HCT116 (cell line): ENCODE measurements at regions not wholly inside any gene's neighbourhood (a gene's known extent, or its start where the extent isn't known, plus 50 kb on each side); places are given as distances from the start of the nearest gene placed in this dataset.

Source experiments
- ATAC-seq: fragments of 200-7000 bp; cut with Tn5 transposase; 2 replicates; pipeline ENCODE4 v1.9.1; 2020; ENCODE audit warnings: mild to moderate bottlenecking, moderate library complexity
- BruUV-seq: library from RNA; stranded (reverse); fragments of 400-500 nt; replicated peaks from 2 replicates; lab custom pipeline; 2021; lab: Mats Ljungman, UMichigan
- CTCF ChIA-PET: fragments of 300-600 bp; sonication (Branson Sonifier 250); formaldehyde crosslinking; loops from one replicate; lab custom pipeline; 2021; ENCODE audit warnings: antibody characterized with exemption; lab: Charles Lee
- POLR2A ChIA-PET: fragments of 300-600, 350-600 bp; sonication (Branson Sonifier 250); formaldehyde crosslinking; loops from one replicate; lab custom pipeline; 2021; ENCODE audit warnings: antibody characterized with exemption; lab: Charles Lee
- RAD21 ChIA-PET, 2 experiments: fragments of 300-600 bp; sonication (Branson Sonifier 250); formaldehyde crosslinking; loops; one replicate each; lab custom pipeline; 2023; ENCODE audit warnings: low total read pairs in 2 of 2; ENCODE audit not compliant: uncharacterized antibody in 2 of 2, unreplicated experiment in 2 of 2, low non-redundant PET in 1 of 2; lab: Charles Lee
- DNase-seq: peaks from one replicate; pipeline ENCODE4 v3.0.0-alpha.2; 2010; ENCODE audit warnings: low read depth, low spot score
- H2AFZ ChIP-seq: fragments of 200-600 bp; shearing (Covaris generic), sonication (generic); 2 replicates; pipeline ENCODE4 v1.6.1; 2017; ENCODE audit warnings: low read depth, mixed run types, mixed read lengths, antibody characterized with exemption, low read length; ENCODE audit not compliant: poor library complexity, severe bottlenecking
- H3K27ac ChIP-seq: 2 replicates; pipeline ENCODE4 v1.5.1; 2012; ENCODE audit warnings: low read depth, low read length
- H3K27me3 ChIP-seq: fragments of 200-600 bp; sonication (generic); 2 replicates; pipeline ENCODE4 v1.6.1; 2016; ENCODE audit warnings: mixed run types, low read length, mixed read lengths; ENCODE audit not compliant: insufficient read depth
- H3K36me3 ChIP-seq, 2 experiments: fragments of 200-500 bp in 1 of 2; fragments of 200-600 bp in 1 of 2; sonication (Bioruptor generic) in 1 of 2; sonication (generic) in 1 of 2; 2 replicates each; pipeline versions ENCODE4 v1.5.1 to v1.6.1; 2014 to 2016; ENCODE audit warnings: low read length in 2 of 2, inconsistent platforms in 1 of 2, mixed read lengths in 1 of 2, mixed run types in 1 of 2; ENCODE audit not compliant: insufficient read depth in 2 of 2, control insufficient read depth in 1 of 2
- H3K4me1 ChIP-seq, 2 experiments: fragments of 200-600 bp in 1 of 2; sonication (generic) in 1 of 2; 2 replicates each; pipeline versions ENCODE4 v1.5.1 to v1.6.1; 2012 to 2017; ENCODE audit warnings: low read length in 2 of 2, inconsistent platforms in 1 of 2, mild to moderate bottlenecking in 1 of 2, mixed read lengths in 1 of 2, mixed run types in 1 of 2, moderate library complexity in 1 of 2; ENCODE audit not compliant: insufficient read depth in 2 of 2, control insufficient read depth in 1 of 2
- H3K4me2 ChIP-seq: fragments of 200-600 bp; sonication (generic); 2 replicates; pipeline ENCODE4 v1.6.1; 2017; ENCODE audit warnings: mixed run types, low read length, mixed read lengths
- H3K4me3 ChIP-seq, 2 experiments: fragments of 200-600 bp in 1 of 2; sonication (generic) in 1 of 2; replicated peaks in 1 of 2; 2 replicates each; pipeline ENCODE4 v1.5.1; 2011 to 2016; ENCODE audit warnings: low read length in 2 of 2, control low read depth in 1 of 2, low read depth in 1 of 2, mild to moderate bottlenecking in 1 of 2, mixed read lengths in 1 of 2, mixed run types in 1 of 2
- H3K79me2 ChIP-seq: fragments of 200-600 bp; sonication (generic); 2 replicates; pipeline ENCODE4 v1.6.1; 2017; ENCODE audit warnings: mild to moderate bottlenecking, mixed run types, low read length, moderate library complexity, mixed read lengths; ENCODE audit not compliant: insufficient read depth
- H3K9ac ChIP-seq: fragments of 200-600 bp; sonication (generic); 2 replicates; pipeline ENCODE4 v1.6.1; 2016; ENCODE audit warnings: low read length, mixed read lengths
- H3K9me2 ChIP-seq: fragments of 200-600 bp; sonication (generic), shearing (Covaris generic); 2 replicates; pipeline ENCODE4 v1.6.1; 2017; ENCODE audit warnings: mixed run types, mild to moderate bottlenecking, moderate library complexity; ENCODE audit not compliant: insufficient read depth
- H3K9me3 ChIP-seq, 2 experiments: fragments of 200-500 bp in 1 of 2; fragments of 200-600 bp in 1 of 2; sonication (Bioruptor generic) in 1 of 2; sonication (generic) in 1 of 2; 2 replicates each; pipeline ENCODE4 v1.6.1; 2014 to 2017; ENCODE audit warnings: low read length in 2 of 2, mixed read lengths in 2 of 2, inconsistent platforms in 1 of 2, low read depth in 1 of 2, mild to moderate bottlenecking in 1 of 2, mixed run types in 1 of 2, moderate library complexity in 1 of 2; ENCODE audit not compliant: control insufficient read depth in 1 of 2, insufficient read depth in 1 of 2
- H4K20me1 ChIP-seq: fragments of 200-600 bp; sonication (generic), shearing (Covaris generic); 2 replicates; pipeline ENCODE4 v1.6.1; 2017; ENCODE audit warnings: mixed run types, mild to moderate bottlenecking, moderate library complexity; ENCODE audit not compliant: insufficient read depth
- EZH2phosphoT487 ChIP-seq: fragments of 200-600 bp; IDR thresholded peaks from 2 replicates; pipeline ENCODE4 v1.6.1; 2018; ENCODE audit warnings: antibody characterized with exemption, borderline replicate concordance
- YY1 ChIP-seq: IDR thresholded peaks from 2 replicates; pipeline ENCODE4 v1.6.1; 2011; ENCODE audit warnings: low read length, low read depth, moderate library complexity, mild to moderate bottlenecking; ENCODE audit not compliant: insufficient replicate concordance; ENCODE audit errors: extremely low read depth
- intact Hi-C: fragments of 100-400 bp; cut with micrococcal nuclease; formaldehyde crosslinking; loops from 2 replicates; pipeline ENCODE4 v1.10.0; 2022
- TF ChIP-seq, protein P1 (sequence below): IDR thresholded peaks from 2 replicates; pipeline ENCODE4 v1.6.1; 2012
- TF ChIP-seq, protein P2 (sequence below): IDR thresholded peaks from 2 replicates; pipeline ENCODE4 v1.6.1; 2012
- TF ChIP-seq, protein P3 (sequence below): IDR thresholded peaks from 2 replicates; pipeline ENCODE4 v1.6.1; 2012; ENCODE audit warnings: low read depth

DNA sequence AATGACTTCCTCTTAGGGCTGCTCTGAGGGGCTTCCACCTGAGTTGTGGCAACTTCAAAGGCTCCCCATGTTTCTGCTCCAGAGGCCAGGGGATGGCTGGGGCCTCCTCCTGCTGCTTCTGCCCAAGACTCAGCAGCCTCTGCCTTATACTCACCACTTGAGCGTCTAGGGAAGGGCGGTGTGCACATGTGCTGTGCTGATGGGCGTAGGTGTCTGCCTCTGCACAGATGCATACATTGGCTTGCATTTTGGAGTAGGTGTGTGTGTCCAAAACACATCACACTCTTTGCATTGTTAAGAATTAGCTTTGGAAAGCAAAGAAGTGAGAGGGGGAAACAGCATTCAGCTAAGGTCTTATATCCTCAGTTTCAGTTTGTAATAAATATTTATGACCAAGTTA, 85.2 kb downstream of the EN1 start:
- DNase-seq (no peak), ATAC-seq (no peak)
- no peak overlapping the region for H3K27ac ChIP-seq
- RAD21 ChIA-PET = no interaction called here
- H4K20me1 ChIP-seq = no peaks in the 10 kb centered on the region
- no peaks in the 10 kb centered on the region for H3K79me2 ChIP-seq
- H3K36me3 ChIP-seq = no peaks in the 10 kb centered on the region
- no peak overlapping the region for H3K4me2 ChIP-seq
- TF ChIP-seq, protein P1, sequence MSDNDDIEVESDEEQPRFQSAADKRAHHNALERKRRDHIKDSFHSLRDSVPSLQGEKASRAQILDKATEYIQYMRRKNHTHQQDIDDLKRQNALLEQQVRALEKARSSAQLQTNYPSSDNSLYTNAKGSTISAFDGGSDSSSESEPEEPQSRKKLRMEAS = no peak
- TF ChIP-seq, protein P2, sequence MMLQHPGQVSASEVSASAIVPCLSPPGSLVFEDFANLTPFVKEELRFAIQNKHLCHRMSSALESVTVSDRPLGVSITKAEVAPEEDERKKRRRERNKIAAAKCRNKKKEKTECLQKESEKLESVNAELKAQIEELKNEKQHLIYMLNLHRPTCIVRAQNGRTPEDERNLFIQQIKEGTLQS = no peak
- no peak for TF ChIP-seq EZH2phosphoT487
- TF ChIP-seq, protein P3, sequence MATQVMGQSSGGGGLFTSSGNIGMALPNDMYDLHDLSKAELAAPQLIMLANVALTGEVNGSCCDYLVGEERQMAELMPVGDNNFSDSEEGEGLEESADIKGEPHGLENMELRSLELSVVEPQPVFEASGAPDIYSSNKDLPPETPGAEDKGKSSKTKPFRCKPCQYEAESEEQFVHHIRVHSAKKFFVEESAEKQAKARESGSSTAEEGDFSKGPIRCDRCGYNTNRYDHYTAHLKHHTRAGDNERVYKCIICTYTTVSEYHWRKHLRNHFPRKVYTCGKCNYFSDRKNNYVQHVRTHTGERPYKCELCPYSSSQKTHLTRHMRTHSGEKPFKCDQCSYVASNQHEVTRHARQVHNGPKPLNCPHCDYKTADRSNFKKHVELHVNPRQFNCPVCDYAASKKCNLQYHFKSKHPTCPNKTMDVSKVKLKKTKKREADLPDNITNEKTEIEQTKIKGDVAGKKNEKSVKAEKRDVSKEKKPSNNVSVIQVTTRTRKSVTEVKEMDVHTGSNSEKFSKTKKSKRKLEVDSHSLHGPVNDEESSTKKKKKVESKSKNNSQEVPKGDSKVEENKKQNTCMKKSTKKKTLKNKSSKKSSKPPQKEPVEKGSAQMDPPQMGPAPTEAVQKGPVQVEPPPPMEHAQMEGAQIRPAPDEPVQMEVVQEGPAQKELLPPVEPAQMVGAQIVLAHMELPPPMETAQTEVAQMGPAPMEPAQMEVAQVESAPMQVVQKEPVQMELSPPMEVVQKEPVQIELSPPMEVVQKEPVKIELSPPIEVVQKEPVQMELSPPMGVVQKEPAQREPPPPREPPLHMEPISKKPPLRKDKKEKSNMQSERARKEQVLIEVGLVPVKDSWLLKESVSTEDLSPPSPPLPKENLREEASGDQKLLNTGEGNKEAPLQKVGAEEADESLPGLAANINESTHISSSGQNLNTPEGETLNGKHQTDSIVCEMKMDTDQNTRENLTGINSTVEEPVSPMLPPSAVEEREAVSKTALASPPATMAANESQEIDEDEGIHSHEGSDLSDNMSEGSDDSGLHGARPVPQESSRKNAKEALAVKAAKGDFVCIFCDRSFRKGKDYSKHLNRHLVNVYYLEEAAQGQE = no peak
- no peak for TF ChIP-seq YY1
- no peaks in the 10 kb centered on the region for H3K9me3 ChIP-seq
- no peak overlapping the region for H3K4me3 ChIP-seq
- H3K27me3 ChIP-seq = peaks cover 25% of the 10 kb centered on the region; the same call in 1 of the 2 replicates
- no TSS peak for BruUV-seq
- no peak overlapping the region for H3K9ac ChIP-seq
- H2AFZ ChIP-seq = no peak overlapping the region
- no peaks in the 10 kb centered on the region for H3K4me1 ChIP-seq
- intact Hi-C loops = no loop called here
- no peaks in the 10 kb centered on the region for H3K9me2 ChIP-seq
- CTCF ChIA-PET = interaction anchor here (2.2 kb wide), 1 partner anchor 93 kb away, joined by 7 read pairs; no protein-coding TSS in a partner anchor
- POLR2A ChIA-PET = no interaction called here
